ENCODE measurements at regions not wholly inside any gene's neighbourhood (a gene's known extent, or its start where the extent isn't known, plus 50 kb on each side); places are given as distances from the start of the nearest gene placed in this dataset.

DNA sequence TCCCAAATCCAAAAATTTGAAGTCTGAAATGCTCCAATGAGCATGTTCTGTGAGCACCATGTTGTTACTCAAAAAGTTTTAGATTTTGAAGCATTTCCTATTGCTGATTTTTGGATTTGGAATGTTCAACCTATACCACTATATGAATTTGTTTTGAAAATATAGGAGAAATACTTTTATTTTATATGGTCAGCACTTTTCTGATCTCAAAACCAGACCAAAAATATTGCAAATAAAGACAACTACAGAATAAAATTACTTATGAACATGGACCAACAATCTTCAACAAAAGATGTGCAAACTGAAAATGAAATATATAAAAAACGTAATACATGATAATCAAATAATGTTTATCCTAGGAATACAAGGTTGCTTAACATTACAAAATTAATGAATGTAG, 73.7 kb upstream of the APOBEC4 start:
- whole genome bisulfite sequencing (ENCODE audit: extremely low coverage, insufficient read length, low lambda C conversion rate) = no CpG with 5 or more reads among the region's 1 CpG
- Histone ChIP-seq H3K27ac (ENCODE audit: insufficient read length, low read depth, low read length) (no peak overlapping the region), H4K8ac (replicated peaks; ENCODE audit: insufficient read length, low read depth, low read length) (no peak overlapping the region), H3K4ac (ENCODE audit: low read depth, low read length) (no peak overlapping the region), H3K79me1 (ENCODE audit: insufficient read depth, low read depth, low read length, poor library complexity, severe bottlenecking) (no peaks in the 10 kb centered on the region), H3K79me2 (ENCODE audit: insufficient read depth, low read length) (no peaks in the 10 kb centered on the region), H2BK5ac (ENCODE audit: insufficient read length, low read length) (no peak overlapping the region), H3K9ac (ENCODE audit: extremely low read depth, insufficient read length, low read length) (no peak overlapping the region), H3T11ph (ENCODE audit: low read length) (no peak overlapping the region), H3K14ac (ENCODE audit: insufficient read depth, low read length) (no peak overlapping the region), H3K9me3 (ENCODE audit: control insufficient read depth, low read depth, low read length) (no peaks in the 10 kb centered on the region), H3K56ac (ENCODE audit: insufficient read length, low read depth, low read length) (no peak overlapping the region), H2BK20ac (ENCODE audit: low read depth, low read length, poor library complexity, severe bottlenecking) (no peak overlapping the region), H4K91ac (ENCODE audit: insufficient read length, low read depth, low read length) (no peak overlapping the region), H3K27me3 (ENCODE audit: insufficient read depth, low read length) (no peaks in the 10 kb centered on the region), H3K23ac (ENCODE audit: insufficient read length, low read depth, low read length) (no peak overlapping the region), H3K4me2 (ENCODE audit: insufficient read depth, insufficient read length, low read length) (no peak overlapping the region), H3K18ac (ENCODE audit: insufficient read length, low read depth, low read length) (no peak overlapping the region), H2BK12ac (ENCODE audit: insufficient read length, low read depth, low read length) (no peak overlapping the region), H2AFZ (ENCODE audit: low read length) (no peak overlapping the region), H3K4me1 (ENCODE audit: insufficient read depth, low read length) (peaks cover 1% of the 10 kb centered on the region; the same call in 1 of the 2 replicates), H4K20me1 (ENCODE audit: control insufficient read depth, insufficient read depth, insufficient read length) (no peaks in the 10 kb centered on the region), H2BK15ac (ENCODE audit: low read depth, low read length) (no peak overlapping the region), H2BK120ac (ENCODE audit: low read depth, low read length, poor library complexity, severe bottlenecking) (no peak overlapping the region), H4K5ac (ENCODE audit: insufficient read length, low read depth, low read length) (no peak overlapping the region), H3K23me2 (ENCODE audit: insufficient read length, low read depth, low read length, poor library complexity, severe bottlenecking) (no peaks in the 10 kb centered on the region), H2AK5ac (ENCODE audit: insufficient read length, low read length) (no peak overlapping the region)
- DNase-seq = no peak
- H3K9me3 Mint-ChIP-seq = no peaks in the 10 kb centered on the region
- no peaks in the 10 kb centered on the region for H3K36me3 Mint-ChIP-seq (ENCODE audit: insufficient read depth in 1 of 3, low read depth in 3 of 3)
- H3K4me3 Mint-ChIP-seq = no peak overlapping the region
- H3K4me1 Mint-ChIP-seq = peaks cover 1 to 2% of the 10 kb centered on the region in 2 experiments; a peak in 2 of 4 replicates
- TF ChIP-seq CTCF (conservative IDR thresholded peaks at IDR 0.05) = no peak
- no peaks in the 10 kb centered on the region; the same call in 1 of the 2 replicates for H3K27me3 Mint-ChIP-seq (ENCODE audit: low read depth)
- no peak overlapping the region for H3K27ac Mint-ChIP-seq
